SK-N-SH (cell line): ENCODE measurements at regions not wholly inside any gene's neighbourhood (a gene's known extent, or its start where the extent isn't known, plus 50 kb on each side); places are given as distances from the start of the nearest gene placed in this dataset.

Source experiments
- CTCF ChIA-PET: fragments of 300-600, 350-600 bp; formaldehyde crosslinking; extraction: SDS; loops from one replicate; lab custom pipeline; 2021; lab: Yijun Ruan, JAX
- POLR2A ChIA-PET: fragments of 350-600 bp; sonication (Branson Sonifier 250); formaldehyde crosslinking; extraction: SDS; loops from one replicate; lab custom pipeline; 2020; ENCODE audit warnings: antibody characterized with exemption, inconsistent platforms; lab: Yijun Ruan, JAX
- DNase-seq: peaks from one replicate; pipeline ENCODE4 v3.0.0; 2012
- H2AFZ ChIP-seq: fragments of 200-600 bp; sonication (generic); 2 replicates; pipeline ENCODE4 v1.8.1; 2016; ENCODE audit warnings: antibody characterized with exemption, mild to moderate bottlenecking, low read depth
- H3F3A ChIP-seq: fragments of 200-600 bp; sonication (generic); replicated peaks from 2 replicates; pipeline ENCODE3; 2016; ENCODE audit warnings: antibody characterized with exemption, mild to moderate bottlenecking; ENCODE audit not compliant: insufficient read depth
- H3K27ac ChIP-seq, 2 experiments: fragments of 200-500 bp in 1 of 2; fragments of 200-600 bp in 1 of 2; sonication (Bioruptor generic) in 1 of 2; sonication (generic), shearing (Covaris generic) in 1 of 2; 2 replicates each; pipeline versions ENCODE4 v1.5.1 to v1.6.1; 2014 to 2016; ENCODE audit warnings: low read depth in 2 of 2, inconsistent platforms in 1 of 2, low read length in 1 of 2, mild to moderate bottlenecking in 1 of 2, mixed read lengths in 1 of 2
- H3K27me3 ChIP-seq: fragments of 200-600 bp; sonication (generic), shearing (Covaris generic); 2 replicates; pipeline ENCODE4 v1.6.1; 2016; ENCODE audit warnings: mixed run types; ENCODE audit not compliant: insufficient read depth
- H3K36me3 ChIP-seq, 2 experiments: fragments of 200-500 bp in 1 of 2; fragments of 200-600 bp in 1 of 2; sonication (Bioruptor generic) in 1 of 2; sonication (generic) in 1 of 2; replicated peaks in 1 of 2; 2 replicates each; pipeline versions ENCODE3 to v1.5.1; 2014 to 2016; ENCODE audit warnings: low read length in 1 of 2, mild to moderate bottlenecking in 1 of 2; ENCODE audit not compliant: insufficient read depth in 2 of 2, control insufficient read depth in 1 of 2
- H3K4me1 ChIP-seq, 2 experiments: fragments of 200-500 bp in 1 of 2; fragments of 200-600 bp in 1 of 2; sonication (Bioruptor generic) in 1 of 2; sonication (generic), shearing (Covaris generic) in 1 of 2; 2 replicates each; pipeline versions ENCODE4 v1.5.1 to v1.6.1; 2014 to 2016; ENCODE audit warnings: low read depth in 1 of 2, low read length in 1 of 2, mixed run types in 1 of 2; ENCODE audit not compliant: insufficient read depth in 2 of 2, control insufficient read depth in 1 of 2
- H3K4me2 ChIP-seq: fragments of 200-600 bp; sonication (generic), shearing (Covaris generic); 2 replicates; pipeline ENCODE4 v1.6.1; 2017; ENCODE audit warnings: mixed run types
- H3K4me3 ChIP-seq, 2 experiments: fragments of 200-500 bp in 1 of 2; fragments of 200-600 bp in 1 of 2; sonication (Bioruptor generic) in 1 of 2; sonication (generic), shearing (Covaris generic) in 1 of 2; 2 replicates each; pipeline versions ENCODE4 v1.5.1 to v1.8.1; 2014 to 2016; ENCODE audit warnings: low read depth in 2 of 2, inconsistent platforms in 1 of 2, low read length in 1 of 2, mild to moderate bottlenecking in 1 of 2, mixed read lengths in 1 of 2, moderate library complexity in 1 of 2
- H3K79me2 ChIP-seq: fragments of 200-600 bp; sonication (generic); 2 replicates; pipeline ENCODE4 v1.8.1; 2017; ENCODE audit warnings: mild to moderate bottlenecking; ENCODE audit not compliant: insufficient read depth
- H3K9ac ChIP-seq: fragments of 200-600 bp; sonication (generic); 2 replicates; pipeline ENCODE4 v1.6.1; 2017; ENCODE audit warnings: mixed run types
- H3K9me2 ChIP-seq: fragments of 200-600 bp; sonication (generic); 2 replicates; pipeline ENCODE4 v1.6.1; 2017; ENCODE audit warnings: mixed run types
- H3K9me3 ChIP-seq: fragments of 200-600 bp; sonication (generic); 2 replicates; pipeline ENCODE4 v1.6.1; 2017; ENCODE audit warnings: mixed run types, mild to moderate bottlenecking, moderate library complexity
- H4K20me1 ChIP-seq: fragments of 200-600 bp; sonication (generic); 2 replicates; pipeline ENCODE4 v1.6.1; 2017; ENCODE audit warnings: mild to moderate bottlenecking, mixed run types; ENCODE audit not compliant: insufficient read depth
- CHD2 ChIP-seq: fragments of 150-350 bp; IDR thresholded peaks from 2 replicates; pipeline ENCODE4 v1.6.1; 2018; ENCODE audit warnings: low read length; ENCODE audit not compliant: partially characterized antibody
- CTCF ChIP-seq: fragments of 200-600 bp; sonication (generic); IDR thresholded peaks from 2 replicates; pipeline ENCODE4 v1.6.1; 2017; ENCODE audit warnings: antibody characterized with exemption, mild to moderate bottlenecking, moderate library complexity
- EP300 ChIP-seq, 2 experiments: IDR thresholded peaks; 2 replicates each; pipeline versions ENCODE4 v1.4.0 to v1.6.1; 2012; ENCODE audit warnings: borderline replicate concordance in 1 of 2, low read depth in 1 of 2, low read length in 1 of 2
- EZH2phosphoT487 ChIP-seq: fragments of 200-600 bp; sonication (generic); IDR thresholded peaks from 2 replicates; pipeline ENCODE4 v1.6.1; 2017; ENCODE audit warnings: low read depth, mixed run types, mild to moderate bottlenecking, antibody characterized with exemption, moderate library complexity, borderline replicate concordance
- FOSL2 ChIP-seq: IDR thresholded peaks from 2 replicates; pipeline ENCODE4 v1.4.0; 2012; ENCODE audit warnings: low read depth, mild to moderate bottlenecking, moderate library complexity, borderline replicate concordance
- GABPA ChIP-seq: IDR thresholded peaks from 2 replicates; pipeline ENCODE4 v1.4.0; 2012; ENCODE audit warnings: low read depth, mild to moderate bottlenecking
- GATA2 ChIP-seq: sonication (generic); formaldehyde crosslinking; IDR thresholded peaks from 2 replicates; pipeline ENCODE4 v1.5.0; 2020; ENCODE audit warnings: mild to moderate bottlenecking, missing genetic modification reagents
- MXI1 ChIP-seq: IDR thresholded peaks from 2 replicates; pipeline ENCODE4 v1.6.1; 2012; ENCODE audit warnings: mild to moderate bottlenecking, low read depth, low read length, improper control_type of control experiment
- NRF1 ChIP-seq: IDR thresholded peaks from 2 replicates; pipeline ENCODE4 v1.6.1; 2012; ENCODE audit warnings: low read depth, mild to moderate bottlenecking, low read length
- PBX3 ChIP-seq: IDR thresholded peaks from 2 replicates; pipeline ENCODE4; 2012
- POLR2AphosphoS5 ChIP-seq: IDR thresholded peaks from 2 replicates; pipeline ENCODE4 v1.6.1; 2012; ENCODE audit warnings: low read depth, low read length
- RAD21 ChIP-seq: IDR thresholded peaks from 2 replicates; pipeline ENCODE4 v1.6.1; 2012; ENCODE audit warnings: mild to moderate bottlenecking, low read length
- RXRA ChIP-seq: IDR thresholded peaks from 2 replicates; pipeline ENCODE4 v1.4.0; 2012; ENCODE audit warnings: low read depth, mild to moderate bottlenecking, borderline replicate concordance
- SIN3A ChIP-seq: IDR thresholded peaks from 2 replicates; pipeline ENCODE4 v1.6.1; 2012; ENCODE audit warnings: low read depth, mild to moderate bottlenecking, low read length, moderate library complexity, borderline replicate concordance
- TAF1 ChIP-seq: IDR thresholded peaks from 2 replicates; pipeline ENCODE4 v1.6.1; 2012; ENCODE audit warnings: low read depth, mild to moderate bottlenecking, low read length, moderate library complexity, borderline replicate concordance
- USF2 ChIP-seq: fragments of 150-350 bp; IDR thresholded peaks from 2 replicates; pipeline ENCODE4 v1.6.1; 2017; ENCODE audit warnings: antibody characterized with exemption, low read length, low read depth, borderline replicate concordance
- YY1 ChIP-seq: IDR thresholded peaks from 2 replicates; pipeline ENCODE4 v1.4.0; 2012; ENCODE audit warnings: low read depth, mild to moderate bottlenecking

GRCh38 chr9:31745886-31746285 lies 638.6 kb upstream of the ACO1 start (continued):
- TF ChIP-seq CTCF (no peak), MXI1 (no peak), NRF1 (no peak), USF2 (no peak), GATA2 (no peak), EZH2phosphoT487 (no peak), YY1 (no peak)

GRCh38 chr9:31753756-31754155 lies 630.7 kb upstream of the ACO1 start:
- no peak overlapping the region for H3K4me3 ChIP-seq
- no peaks in the 10 kb centered on the region for H3K27me3 ChIP-seq
- H3K4me1 ChIP-seq: peaks cover 0 to 2% of the 10 kb centered on the region in 2 experiments; a peak in 1 of 4 replicates
- no peaks in the 10 kb centered on the region for H3K9me3 ChIP-seq
- no peaks in the 10 kb centered on the region for H4K20me1 ChIP-seq
- H3K9me2 ChIP-seq: no peaks in the 10 kb centered on the region
- TF ChIP-seq SIN3A: no peak
- TF ChIP-seq CTCF: no peak
- no peak for TF ChIP-seq POLR2AphosphoS5
- TF ChIP-seq GABPA: no peak
- no peak for TF ChIP-seq TAF1
- TF ChIP-seq RXRA: no peak
- no peak for TF ChIP-seq CHD2
- TF ChIP-seq PBX3: no peak
- TF ChIP-seq FOSL2: no peak
- TF ChIP-seq EP300 (IDR thresholded peaks at IDR 0.05; ENCODE audit: borderline replicate concordance in 1 of 2, low read depth in 1 of 2, low read length in 1 of 2): no peak
- no peak for TF ChIP-seq USF2
- TF ChIP-seq RAD21: no peak
- TF ChIP-seq, all 33 proteins: peak for 0
- no peaks in the 10 kb centered on the region for H3K36me3 ChIP-seq
- ChIA-PET POLR2A (interaction anchor here (0.7 kb wide), 1 partner anchor 232 kb away, joined by 3 read pairs; no protein-coding TSS in a partner anchor), CTCF (interaction anchor here (0.9 kb wide), 1 partner anchor 36 kb away, joined by 3 read pairs; no protein-coding TSS in a partner anchor)
- no peak overlapping the region for H2AFZ ChIP-seq
- H3F3A ChIP-seq: no peaks in the 10 kb centered on the region
- no peak overlapping the region for H3K9ac ChIP-seq
- no peak overlapping the region for H3K27ac ChIP-seq
- no peak overlapping the region for H3K4me2 ChIP-seq
- no peak for DNase-seq
- no peaks in the 10 kb centered on the region for H3K79me2 ChIP-seq
